Psoas muscle (tissue), 7 donors: ENCODE measurements at regions not wholly inside any gene's neighbourhood (a gene's known extent, or its start where the extent isn't known, plus 50 kb on each side); places are given as distances from the start of the nearest gene placed in this dataset.

Source experiments
- ATAC-seq, 4 donors: fragments of 200-7000 bp; cut with Tn5 transposase; one replicate each; pipeline ENCODE4 v1.9.1; 2020; ENCODE audit warnings: moderate library complexity in 3 of 4, mild to moderate bottlenecking in 2 of 4
- DNase-seq, 2 donors: peaks; one replicate each; pipeline ENCODE4 v3.0.0-alpha.2; 2020
- H3K27ac ChIP-seq: fragments of 200-600 bp; one replicate; pipeline ENCODE4 v1.8.0; 2022
- H3K27me3 ChIP-seq, 3 donors: fragments of 200-600 bp in 1 of 3; one replicate each; pipeline versions ENCODE4 v1.6.1 to v1.8.0; 2013 to 2022; ENCODE audit warnings: low read length in 2 of 3, mild to moderate bottlenecking in 2 of 3, moderate library complexity in 1 of 3; ENCODE audit not compliant: insufficient read depth in 3 of 3
- H3K36me3 ChIP-seq, 2 donors: fragments of 200-600 bp in 1 of 2; one replicate each; pipeline versions ENCODE4 v1.6.1 to v1.8.0; 2013 to 2022; ENCODE audit warnings: low read depth in 1 of 2, mild to moderate bottlenecking in 1 of 2, moderate library complexity in 1 of 2; ENCODE audit not compliant: insufficient read depth in 1 of 2
- H3K4me1 ChIP-seq: fragments of 200-600 bp; one replicate; pipeline ENCODE4 v1.8.0; 2022
- H3K4me3 ChIP-seq: fragments of 200-600 bp; one replicate; pipeline ENCODE4 v1.8.0; 2022; ENCODE audit warnings: mild to moderate bottlenecking
- H3K9me3 ChIP-seq: fragments of 200-600 bp; one replicate; pipeline ENCODE4 v1.8.0; 2022
- WGBS, 3 donors: extraction: QIAGEN DNeasy Blood & Tissue Kit; methylation state at CpG; one replicate each; pipeline versions ENCODE4 v1.1.6 to v1.1.7; 2013; 5-methylcytosine and 5-hydroxymethylcytosine counted together
- intact Hi-C, 2 donors: fragments of 100-400 bp; cut with DNase I; formaldehyde crosslinking; loops; one replicate each; pipeline versions ENCODE4 v1.11.0 to v1.14.2; 2022
- TF ChIP-seq, protein P1 (sequence below): fragments of 200-600 bp; IDR thresholded peaks from one replicate; pipeline ENCODE4 v1.8.0; 2022; ENCODE audit warnings: antibody characterized with exemption
- donor health status: healthy with polysubstance abuse.
- donor health status: DM: no; HTN: no; CAD: no; lungs with moderate emphysema.
- donor health status: Bipolar disorder and iron deficiency.
- donor health status: healthy.
- donor health status: DM: yes; HTN: yes; CAD: no.
- donor health status: DM: no; HTN: no; CAD: no.
- donor health status: DM: yes; HTN: yes; CAD: no.

DNA sequence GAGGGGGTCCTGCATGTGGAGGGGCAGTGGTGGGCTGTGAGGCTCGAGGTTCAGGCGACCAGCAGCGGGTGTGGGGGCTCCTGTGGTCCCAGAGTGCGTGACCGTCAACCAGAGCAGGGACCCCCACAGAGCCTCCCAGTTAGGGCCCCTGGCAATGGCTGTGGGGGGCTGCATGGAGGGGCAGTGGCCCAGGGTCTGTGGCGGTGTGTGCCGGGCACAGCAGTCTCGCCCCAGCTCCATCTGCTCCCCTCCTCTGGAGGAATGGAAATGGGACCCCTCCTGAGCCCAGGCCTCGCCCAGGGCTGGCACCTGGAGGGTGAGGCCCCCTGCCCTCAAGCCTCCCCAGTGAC lies 210.8 kb upstream of the C14orf180 start:
- DNase-seq, result no peak
- TF ChIP-seq, protein P1, sequence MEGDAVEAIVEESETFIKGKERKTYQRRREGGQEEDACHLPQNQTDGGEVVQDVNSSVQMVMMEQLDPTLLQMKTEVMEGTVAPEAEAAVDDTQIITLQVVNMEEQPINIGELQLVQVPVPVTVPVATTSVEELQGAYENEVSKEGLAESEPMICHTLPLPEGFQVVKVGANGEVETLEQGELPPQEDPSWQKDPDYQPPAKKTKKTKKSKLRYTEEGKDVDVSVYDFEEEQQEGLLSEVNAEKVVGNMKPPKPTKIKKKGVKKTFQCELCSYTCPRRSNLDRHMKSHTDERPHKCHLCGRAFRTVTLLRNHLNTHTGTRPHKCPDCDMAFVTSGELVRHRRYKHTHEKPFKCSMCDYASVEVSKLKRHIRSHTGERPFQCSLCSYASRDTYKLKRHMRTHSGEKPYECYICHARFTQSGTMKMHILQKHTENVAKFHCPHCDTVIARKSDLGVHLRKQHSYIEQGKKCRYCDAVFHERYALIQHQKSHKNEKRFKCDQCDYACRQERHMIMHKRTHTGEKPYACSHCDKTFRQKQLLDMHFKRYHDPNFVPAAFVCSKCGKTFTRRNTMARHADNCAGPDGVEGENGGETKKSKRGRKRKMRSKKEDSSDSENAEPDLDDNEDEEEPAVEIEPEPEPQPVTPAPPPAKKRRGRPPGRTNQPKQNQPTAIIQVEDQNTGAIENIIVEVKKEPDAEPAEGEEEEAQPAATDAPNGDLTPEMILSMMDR, result no peak
- ATAC-seq, result no peak
- intact Hi-C loops, result no loop called here
- Histone ChIP-seq H3K36me3 (no peaks in the 10 kb centered on the region), H3K9me3 (no peaks in the 10 kb centered on the region), H3K4me3 (no peak overlapping the region), H3K27ac (no peak overlapping the region), H3K27me3 (peaks cover 0 to 22% (median 12%) of the 10 kb centered on the region in 3 donors), H3K4me1 (no peaks in the 10 kb centered on the region)
- 74 to 81% (median 75%) methylated on average over 9 of the region's 9 CpGs for WGBS, 3 donors

DNA sequence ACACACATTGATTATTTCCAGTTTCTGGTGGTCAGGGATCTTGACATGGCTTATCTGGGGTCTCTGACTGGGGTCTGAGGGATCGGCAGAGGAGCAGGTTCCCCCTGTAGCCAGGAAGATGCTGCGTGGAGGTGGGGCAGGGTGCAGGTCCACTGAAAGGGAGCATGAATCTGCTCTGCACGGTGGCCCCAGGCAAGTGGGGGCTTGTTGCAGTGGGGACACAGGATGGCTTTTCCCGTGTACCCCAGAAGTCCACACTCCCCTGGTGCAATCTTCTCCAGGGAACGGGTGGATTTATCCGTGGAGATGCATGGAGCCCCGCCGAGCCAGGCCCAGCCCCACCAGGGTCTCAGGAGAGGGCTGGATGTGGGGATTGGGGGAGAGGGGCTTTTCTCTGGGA lies 210.4 kb upstream of the C14orf180 start:
- peaks cover 0 to 23% (median 14%) of the 10 kb centered on the region in 3 donors for H3K27me3 ChIP-seq
- intact Hi-C loops, result no loop called here
- no peaks in the 10 kb centered on the region for H3K4me1 ChIP-seq
- H3K27ac ChIP-seq, result no peak overlapping the region
- TF ChIP-seq, protein P1, result no peak
- H3K9me3 ChIP-seq, result no peaks in the 10 kb centered on the region
- no peaks in the 10 kb centered on the region for H3K36me3 ChIP-seq
- ATAC-seq (no peak), DNase-seq (peak in 1 of 2 donors; percentile 3)
- WGBS, 3 donors, result 71 to 79% (median 79%) methylated on average over 8 of the region's 8 CpGs
- no peak overlapping the region for H3K4me3 ChIP-seq

DNA sequence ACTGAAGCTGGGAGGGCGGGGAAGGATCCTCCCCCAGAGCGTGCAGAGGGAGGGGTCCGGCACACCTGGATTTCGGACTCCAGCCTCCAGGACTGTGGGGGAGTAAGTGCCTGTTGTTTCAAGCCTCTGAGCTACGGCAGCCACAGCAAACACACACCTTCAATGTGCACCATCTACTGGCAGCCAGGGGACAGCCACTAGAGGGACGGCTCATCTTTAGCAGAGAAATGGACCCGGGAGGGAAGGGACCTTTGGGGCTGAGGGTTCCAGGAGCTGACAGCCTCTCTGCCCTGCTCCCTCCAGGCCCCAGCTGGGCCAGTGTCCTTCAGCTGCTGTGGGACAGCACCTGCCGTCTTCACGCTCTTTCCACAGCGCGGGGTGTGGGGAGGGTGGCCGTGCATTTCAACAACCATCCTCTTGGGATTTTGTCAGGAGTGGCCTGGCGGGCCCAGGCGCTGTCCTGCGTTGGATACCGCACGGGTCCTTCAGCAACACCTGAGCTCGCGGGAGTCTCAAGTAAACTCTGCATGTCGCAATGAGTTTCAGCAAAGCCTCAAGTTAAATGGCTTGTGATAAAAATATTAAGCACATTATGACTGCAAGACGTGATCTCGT lies 209.2 kb upstream of the C14orf180 start:
- Histone ChIP-seq H3K4me3 (no peak overlapping the region), H3K4me1 (no peaks in the 10 kb centered on the region), H3K9me3 (no peaks in the 10 kb centered on the region), H3K27ac (no peak overlapping the region), H3K36me3 (no peaks in the 10 kb centered on the region), H3K27me3 (peaks cover 0 to 22% (median 12%) of the 10 kb centered on the region in 3 donors)
- TF ChIP-seq, protein P1, result peak; percentile 28
- 42 to 48% (median 42%) methylated on average over 22 of the region's 22 CpGs for WGBS, 3 donors
- intact Hi-C loops, result no loop called here
- ATAC-seq, result no peak
- DNase-seq, result peak in 1 of 2 donors; percentile 37

DNA sequence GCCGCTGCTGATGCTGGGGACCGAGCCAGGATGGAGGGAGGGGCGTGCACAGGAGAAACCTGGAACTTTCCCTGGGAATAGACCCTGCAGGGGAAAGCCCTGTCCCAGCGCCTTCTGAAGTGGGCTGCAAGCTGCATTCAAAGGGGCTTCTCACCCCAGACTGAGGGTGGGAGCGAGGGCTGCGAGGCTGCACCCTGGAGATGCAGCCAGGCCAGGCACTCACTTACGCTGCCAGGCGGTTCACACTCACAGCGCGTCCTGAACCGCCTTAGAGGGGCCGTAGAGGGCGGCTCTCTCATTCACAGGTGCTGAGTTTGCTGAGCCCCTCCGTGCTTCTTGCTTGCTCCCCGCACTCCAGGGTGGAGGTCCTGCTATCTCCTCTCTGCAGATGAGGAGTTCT lies 208.5 kb upstream of the C14orf180 start:
- DNase-seq (no peak), ATAC-seq (no peak)
- Histone ChIP-seq H3K4me3 (no peak overlapping the region), H3K36me3 (no peaks in the 10 kb centered on the region), H3K27ac (no peak overlapping the region), H3K4me1 (no peaks in the 10 kb centered on the region), H3K9me3 (no peaks in the 10 kb centered on the region), H3K27me3 (peaks cover 0 to 22% (median 12%) of the 10 kb centered on the region in 3 donors)
- 81 to 84% (median 82%) methylated on average over 15 of the region's 15 CpGs for WGBS, 3 donors
- TF ChIP-seq, protein P1, result no peak
- intact Hi-C loops, result no loop called here

DNA sequence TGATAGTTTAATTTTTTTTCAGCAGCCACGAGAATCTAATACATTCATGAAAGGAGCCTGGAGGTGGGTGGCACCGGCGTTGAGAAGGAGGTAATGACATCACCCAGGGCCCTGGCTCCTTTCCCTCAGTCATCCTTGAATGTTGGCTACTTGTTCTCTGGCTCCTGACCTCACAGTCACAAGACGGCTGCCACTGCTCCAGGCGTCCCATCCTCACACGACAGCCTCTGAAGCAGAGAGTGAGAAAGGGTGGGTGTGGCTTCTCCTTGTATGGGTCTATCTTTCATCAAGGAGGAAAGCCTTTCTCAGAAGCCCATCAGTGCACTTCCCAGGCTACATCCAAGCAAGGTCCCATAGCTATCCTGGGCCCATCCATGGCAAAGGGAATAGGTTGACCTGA lies 207.6 kb upstream of the C14orf180 start:
- Histone ChIP-seq H3K4me1 (no peaks in the 10 kb centered on the region), H3K9me3 (no peaks in the 10 kb centered on the region), H3K4me3 (no peak overlapping the region), H3K27me3 (peaks cover 0 to 24% (median 13%) of the 10 kb centered on the region in 3 donors), H3K36me3 (no peaks in the 10 kb centered on the region), H3K27ac (no peak overlapping the region)
- peak in 1 of 2 donors; percentile 23 for DNase-seq
- WGBS, 3 donors, result 87 to 89% (median 88%) methylated on average over 6 of the region's 6 CpGs
- no peak for ATAC-seq
- TF ChIP-seq, protein P1, result no peak
- intact Hi-C loops, result no loop called here
